Left ventricle myocardium inferior (tissue), 1 donor: ENCODE measurements at regions not wholly inside any gene's neighbourhood (a gene's known extent, or its start where the extent isn't known, plus 50 kb on each side); places are given as distances from the start of the nearest gene placed in this dataset.

Source experiments
- DNase-seq: peaks from one replicate; pipeline ENCODE4 v3.0.0-alpha.2; 2020
- H3K27ac ChIP-seq: fragments of 200-600 bp; replicated peaks from 2 replicates; pipeline ENCODE4 v1.8.0; 2021
- H3K27me3 ChIP-seq: fragments of 200-600 bp; 2 replicates; pipeline ENCODE4 v1.8.0; 2021; ENCODE audit warnings: low read depth
- H3K36me3 ChIP-seq: fragments of 200-600 bp; 2 replicates; pipeline ENCODE4 v1.8.0; 2021
- H3K4me1 ChIP-seq: fragments of 200-600 bp; 2 replicates; pipeline ENCODE4 v1.8.0; 2021
- H3K4me3 ChIP-seq: fragments of 200-600 bp; 2 replicates; pipeline ENCODE4 v1.8.0; 2021; ENCODE audit warnings: mild to moderate bottlenecking, moderate library complexity
- H3K9me3 ChIP-seq: fragments of 200-600 bp; replicated peaks from 2 replicates; pipeline ENCODE4 v1.8.0; 2021
- CTCF ChIP-seq: fragments of 200-600 bp; IDR thresholded peaks from 2 replicates; pipeline ENCODE4 v1.8.0; 2021; ENCODE audit warnings: antibody characterized with exemption, mild to moderate bottlenecking, borderline replicate concordance
- intact Hi-C: fragments of 100-400 bp; cut with micrococcal nuclease; formaldehyde crosslinking; loops from one replicate; pipeline ENCODE4 v1.11.0; 2022
- donor health status: DM: no; HTN: yes; CAD: no; lungs with severe emphysema.

- H3K4me1 ChIP-seq = no peaks in the 10 kb centered on the region
- intact Hi-C loops = no loop called here
- no peak overlapping the region for H3K4me3 ChIP-seq
- no peak for DNase-seq
- H3K27ac ChIP-seq = no peak overlapping the region
- H3K9me3 ChIP-seq = peaks cover 15% of the 10 kb centered on the region
- no peaks in the 10 kb centered on the region for H3K36me3 ChIP-seq
- TF ChIP-seq CTCF = no peak
- no peaks in the 10 kb centered on the region for H3K27me3 ChIP-seq
Measured at GRCh38 chr14:28254768-28255167, 511.8 kb upstream of the FOXG1 start.

GRCh38 chr14:28264306-28264705 lies 502.3 kb upstream of the FOXG1 start:
- intact Hi-C loops = no loop called here
- peaks cover 7% of the 10 kb centered on the region for H3K27me3 ChIP-seq
- peaks cover 34% of the 10 kb centered on the region for H3K9me3 ChIP-seq
- no peak overlapping the region for H3K4me3 ChIP-seq
- H3K36me3 ChIP-seq = no peaks in the 10 kb centered on the region
- no peaks in the 10 kb centered on the region for H3K4me1 ChIP-seq
- H3K27ac ChIP-seq = no peak overlapping the region
- DNase-seq = no peak
- no peak for TF ChIP-seq CTCF

- H3K27ac ChIP-seq = no peak overlapping the region
- no peak overlapping the region for H3K4me3 ChIP-seq
Measured at GRCh38 chr14:28272270-28272669, 494.3 kb upstream of the FOXG1 start.

GRCh38 chr14:28280530-28280929 lies 486.1 kb upstream of the FOXG1 start:
- no peaks in the 10 kb centered on the region for H3K27me3 ChIP-seq
- intact Hi-C loops = no loop called here
- H3K36me3 ChIP-seq = no peaks in the 10 kb centered on the region
- H3K4me1 ChIP-seq = no peaks in the 10 kb centered on the region
- no peak overlapping the region for H3K27ac ChIP-seq
- no peak for TF ChIP-seq CTCF
- DNase-seq = no peak
- no peaks in the 10 kb centered on the region for H3K9me3 ChIP-seq
- no peak overlapping the region for H3K4me3 ChIP-seq

More at GRCh38 chr14:28272270-28272669, 494.3 kb upstream of the FOXG1 start:
- Histone ChIP-seq H3K4me1 (no peaks in the 10 kb centered on the region), H3K9me3 (peaks cover 34% of the 10 kb centered on the region), H3K36me3 (no peaks in the 10 kb centered on the region), H3K27me3 (no peaks in the 10 kb centered on the region)
- intact Hi-C loops = no loop called here
- TF ChIP-seq CTCF = no peak
- DNase-seq = no peak

GRCh38 chr14:28280997-28281598 lies 485.5 kb upstream of the FOXG1 start:
- no peak overlapping the region for H3K27ac ChIP-seq
- DNase-seq = no peak
- no peak for TF ChIP-seq CTCF
- intact Hi-C loops = no loop called here
- no peaks in the 10 kb centered on the region for H3K9me3 ChIP-seq
- no peaks in the 10 kb centered on the region for H3K27me3 ChIP-seq
- no peaks in the 10 kb centered on the region for H3K4me1 ChIP-seq
- no peaks in the 10 kb centered on the region for H3K36me3 ChIP-seq
- H3K4me3 ChIP-seq = no peak overlapping the region
